ENCODE measurements at regions not wholly inside any gene's neighbourhood (a gene's known extent, or its start where the extent isn't known, plus 50 kb on each side); places are given as distances from the start of the nearest gene placed in this dataset.
A peak's percentile ranks its signal among the peaks of the same experiment; 100 is the strongest.
"Not testable (repeated sequence)": the region's sequence is repeated elsewhere in the genome, so short reads cannot be mapped to it uniquely, and the experiment has no call there.

- no peak for DNase-seq
These were observed 97.3 kb upstream of the SP4 start for GRCh38 chr7:21330462-21331178.

GRCh38 chr7:21334906-21335305, 93.0 kb upstream of the SP4 start:
- no peak for DNase-seq

GRCh38 chr7:21336743-21337142, 91.1 kb upstream of the SP4 start:
- DNase-seq = no peak

GRCh38 chr7:21338728-21339164, 89.1 kb upstream of the SP4 start:
- DNase-seq = no peak

- not testable (repeated sequence) for DNase-seq
These were observed 83.0 kb upstream of the SP4 start for GRCh38 chr7:21344900-21345299.

- DNase-seq = no peak
These were observed 82.5 kb upstream of the SP4 start for GRCh38 chr7:21345361-21345760.

GRCh38 chr7:21346297-21346696, 81.6 kb upstream of the SP4 start:
- DNase-seq = no peak

- no peak for DNase-seq
These were observed 75.1 kb upstream of the SP4 start for GRCh38 chr7:21352540-21353387.

GRCh38 chr7:21353388-21353780, 74.5 kb upstream of the SP4 start:
- DNase-seq = no peak

GRCh38 chr7:21354284-21354683, 73.6 kb upstream of the SP4 start:
- no peak for DNase-seq

GRCh38 chr7:21355406-21355874, 72.4 kb upstream of the SP4 start:
- no peak for DNase-seq

- no peak for DNase-seq
These were observed 71.3 kb upstream of the SP4 start for GRCh38 chr7:21356616-21357015.

GRCh38 chr7:21357151-21358097, 70.5 kb upstream of the SP4 start:
- DNase-seq = no peak

- DNase-seq = no peak
These were observed 69.2 kb upstream of the SP4 start for GRCh38 chr7:21358648-21359047.

GRCh38 chr7:21359163-21359562, 68.7 kb upstream of the SP4 start:
- DNase-seq = no peak

- no peak for DNase-seq
These were observed 66.3 kb upstream of the SP4 start for GRCh38 chr7:21361413-21362125.

- DNase-seq = no peak
These were observed 63.0 kb upstream of the SP4 start for GRCh38 chr7:21364801-21365271.

GRCh38 chr7:21365866-21366624, 61.8 kb upstream of the SP4 start:
- DNase-seq = peak; percentile 39

- DNase-seq = no peak
These were observed 60.8 kb upstream of the SP4 start for GRCh38 chr7:21367081-21367480.

- DNase-seq = no peak
These were observed 60.3 kb upstream of the SP4 start for GRCh38 chr7:21367537-21367936.

GRCh38 chr7:21368317-21368716, 59.6 kb upstream of the SP4 start:
- no peak for DNase-seq
